Activated T-helper 1 cell treated with Interleukin-2 at 50 U/mL for 16 hours (primary cell): ENCODE measurements at regions not wholly inside any gene's neighbourhood (a gene's known extent, or its start where the extent isn't known, plus 50 kb on each side); places are given as distances from the start of the nearest gene placed in this dataset.
A peak's percentile ranks its signal among the peaks of the same experiment; 100 is the strongest.

Source experiments
- DNase-seq: peaks from one replicate; pipeline ENCODE4 v3.0.0-alpha.2; 2020; ENCODE audit warnings: low read depth

- DNase-seq, result no peak
These were observed 103.2 kb upstream of the RIPOR2 start for GRCh38 chr6:25038999-25039398.

- DNase-seq, result no peak
These were observed 105.8 kb upstream of the RIPOR2 start for GRCh38 chr6:25041485-25042035.

GRCh38 chr6:25042036-25042521 lies 106.3 kb upstream of the RIPOR2 start:
- DNase-seq, result peak; percentile 41

GRCh38 chr6:25042536-25042935 lies 106.8 kb upstream of the RIPOR2 start:
- peak; percentile 32 for DNase-seq

GRCh38 chr6:25042984-25043725 lies 107.4 kb upstream of the RIPOR2 start:
- DNase-seq, result no peak

- DNase-seq, result no peak
These were observed 108.1 kb upstream of the RIPOR2 start for GRCh38 chr6:25043892-25044291.

- no peak for DNase-seq
These were observed 111.2 kb upstream of the RIPOR2 start for GRCh38 chr6:25046942-25047341.

- DNase-seq, result no peak
These were observed 114.6 kb upstream of the RIPOR2 start for GRCh38 chr6:25050356-25050755.

- no peak for DNase-seq
These were observed 115.3 kb upstream of the RIPOR2 start for GRCh38 chr6:25051083-25051482.

GRCh38 chr6:25052181-25052580 lies 116.4 kb upstream of the RIPOR2 start:
- no peak for DNase-seq

GRCh38 chr6:25053875-25054371 lies 118.2 kb upstream of the RIPOR2 start:
- DNase-seq, result no peak

- DNase-seq, result no peak
These were observed 118.7 kb upstream of the RIPOR2 start for GRCh38 chr6:25054469-25054868.

GRCh38 chr6:25056130-25056529 lies 120.4 kb upstream of the RIPOR2 start:
- peak; percentile 43 for DNase-seq

GRCh38 chr6:25057111-25057905 lies 121.5 kb upstream of the RIPOR2 start:
- DNase-seq, result no peak

GRCh38 chr6:25058441-25058840 lies 122.7 kb upstream of the RIPOR2 start:
- no peak for DNase-seq

GRCh38 chr6:25058941-25059340 lies 123.2 kb upstream of the RIPOR2 start:
- DNase-seq, result no peak

GRCh38 chr6:25060522-25060921 lies 124.8 kb upstream of the RIPOR2 start:
- DNase-seq, result no peak

GRCh38 chr6:25061289-25061936 lies 125.7 kb upstream of the RIPOR2 start:
- no peak for DNase-seq

- DNase-seq, result no peak
These were observed 126.5 kb upstream of the RIPOR2 start for GRCh38 chr6:25062070-25062811.

GRCh38 chr6:25064006-25064405 lies 128.2 kb upstream of the RIPOR2 start:
- no peak for DNase-seq

- no peak for DNase-seq
These were observed 129.9 kb upstream of the RIPOR2 start for GRCh38 chr6:25065666-25066065.

GRCh38 chr6:25066593-25066992 lies 130.8 kb upstream of the RIPOR2 start:
- DNase-seq, result no peak
